Embryonic facial prominence (tissue), 1 donor: ENCODE measurements at regions not wholly inside any gene's neighbourhood (a gene's known extent, or its start where the extent isn't known, plus 50 kb on each side); places are given as distances from the start of the nearest gene placed in this dataset.

ENCODE experiments used
- DNase-seq: peaks from one replicate; pipeline ENCODE4 v3.0.0-alpha.2; 2016; ENCODE audit errors: extremely low spot score

DNA sequence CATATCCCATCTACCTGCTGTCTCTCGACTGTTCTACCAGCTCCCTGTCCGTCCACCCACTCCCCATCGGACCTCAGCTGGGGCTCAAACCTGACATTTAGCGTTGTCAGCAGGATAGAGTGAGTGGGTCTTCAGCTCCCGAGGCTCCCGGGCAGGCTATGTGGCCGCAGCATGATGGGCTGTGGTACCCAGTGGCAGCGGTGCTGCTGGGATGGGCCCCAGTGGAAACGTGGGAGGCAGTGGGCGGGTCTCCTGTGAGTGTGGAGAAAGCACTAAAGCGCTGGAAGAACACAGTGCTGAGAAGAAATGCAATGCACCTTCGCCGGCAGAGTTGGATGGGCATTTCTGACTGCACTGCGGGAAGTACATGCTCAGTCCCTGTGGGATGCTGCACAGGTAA is 204.8 kb upstream of the SYT4 start:
- no peak for DNase-seq

DNA sequence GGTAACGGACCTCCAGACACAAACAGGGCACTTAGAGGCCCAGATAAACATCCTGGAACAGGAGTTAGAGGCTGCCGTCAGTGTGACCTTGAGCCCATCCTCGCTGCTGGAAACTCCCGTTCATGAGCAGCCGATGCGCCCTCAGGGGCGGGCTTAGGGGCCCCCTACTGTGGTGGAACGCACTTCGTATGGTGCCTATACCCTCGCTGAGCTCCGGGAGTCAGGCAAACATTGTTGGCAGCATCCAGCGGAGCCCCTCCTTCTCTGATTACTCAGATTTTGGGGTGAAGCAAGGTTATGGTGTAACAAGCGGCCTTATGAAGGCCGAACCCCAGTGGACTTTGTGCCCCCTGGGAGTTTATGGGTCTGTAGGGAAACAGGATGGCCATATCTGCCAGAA is 205.3 kb upstream of the SYT4 start:
- no peak for DNase-seq

DNA sequence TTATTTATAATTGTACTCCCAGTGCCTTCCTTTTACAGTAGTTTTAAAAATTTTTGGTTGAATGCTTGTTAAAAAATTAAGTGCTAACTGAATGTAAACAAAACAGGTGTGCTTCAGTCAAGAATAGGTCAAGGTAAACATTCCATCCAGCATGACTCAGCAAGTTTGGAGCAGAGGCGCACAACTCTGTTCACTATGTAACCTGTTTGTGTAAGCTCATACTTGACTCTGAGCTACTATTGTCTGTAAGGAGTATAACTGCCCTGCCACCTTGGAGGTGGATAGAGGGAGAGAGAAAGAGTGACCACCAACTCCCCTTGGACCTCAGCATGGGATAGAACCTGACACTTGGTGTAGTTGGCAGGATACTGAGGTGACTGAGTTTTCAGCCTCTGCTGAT is 207.4 kb upstream of the SYT4 start:
- no peak for DNase-seq

DNA sequence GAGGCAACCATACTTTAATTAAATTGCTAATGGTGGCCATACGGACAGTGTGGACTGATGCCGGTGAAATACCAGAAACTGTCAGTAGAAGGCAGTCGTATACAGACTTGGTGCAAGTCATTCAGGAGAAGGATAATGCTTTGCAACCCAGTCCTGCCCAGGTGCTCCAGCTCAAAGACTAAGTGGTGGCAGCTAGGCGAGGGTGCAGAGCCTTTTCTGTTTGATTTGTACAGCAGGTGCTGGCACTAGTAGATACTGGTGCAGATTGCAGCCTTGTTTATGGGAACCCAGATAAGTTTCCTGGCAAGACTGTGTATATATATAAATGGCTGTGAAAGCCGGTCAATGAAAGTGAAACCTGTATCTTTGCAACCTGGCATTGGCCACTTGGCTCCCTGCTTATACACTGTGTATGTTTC is 208.3 kb upstream of the SYT4 start:
- no peak for DNase-seq

DNA sequence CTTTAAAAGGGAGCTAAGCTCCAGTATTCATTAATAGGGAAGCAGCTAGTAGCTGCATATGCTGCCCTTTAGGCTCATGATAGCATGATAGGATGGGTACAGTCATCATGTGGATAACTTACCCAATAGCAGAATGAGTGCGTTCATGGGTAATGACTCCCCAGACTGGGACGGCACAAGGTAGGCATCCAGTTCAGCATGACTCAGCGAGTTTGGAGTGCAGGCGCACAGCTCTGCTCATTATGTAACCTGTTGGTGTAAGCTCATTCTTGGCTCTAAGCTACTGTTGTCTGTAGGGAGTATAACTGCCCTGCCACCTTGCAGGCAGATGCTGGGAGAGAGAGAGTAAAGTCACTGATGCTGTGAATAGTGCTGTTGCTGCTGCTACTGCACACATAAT is 209.2 kb upstream of the SYT4 start:
- no peak for DNase-seq

DNA sequence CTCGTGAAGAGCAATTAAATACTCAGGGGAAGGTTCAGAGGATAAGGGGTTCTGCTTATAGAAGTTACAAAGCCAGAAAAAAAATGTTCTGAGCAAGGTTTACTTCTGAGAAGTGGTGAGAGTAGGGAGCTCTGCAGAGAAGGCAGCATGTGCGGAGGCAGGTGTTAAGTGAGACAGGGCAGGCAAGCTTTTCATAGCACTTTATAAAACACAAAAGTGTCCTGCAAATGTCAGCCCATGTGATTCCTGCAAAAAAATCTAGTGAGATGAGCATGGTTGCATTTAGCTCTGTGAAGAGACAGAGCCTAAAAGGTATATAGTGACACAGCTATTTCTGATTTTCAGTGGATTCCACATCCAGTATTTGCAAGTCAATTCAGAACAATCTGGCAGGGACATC is 223.8 kb upstream of the SYT4 start:
- DNase-seq, result no peak

DNA sequence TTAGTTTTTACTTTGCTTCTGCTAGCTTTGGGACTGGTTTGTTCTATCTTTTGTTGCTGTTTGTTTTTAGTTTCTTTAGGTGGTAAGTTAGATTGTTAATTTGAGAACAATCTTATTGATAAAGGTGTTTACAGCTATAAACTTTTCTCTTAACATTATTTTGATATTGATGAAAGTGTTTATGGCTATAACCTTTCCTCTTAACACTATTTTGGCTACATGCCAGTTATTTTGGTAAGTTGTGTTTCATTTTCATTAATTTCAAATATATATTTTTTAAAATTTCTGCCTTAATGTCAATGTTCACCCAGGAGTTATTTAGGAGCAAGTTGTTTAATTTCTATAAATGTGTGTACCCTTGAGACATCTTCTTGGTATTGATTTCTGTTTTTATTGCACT is 229.6 kb upstream of the SYT4 start:
- no peak for DNase-seq

DNA sequence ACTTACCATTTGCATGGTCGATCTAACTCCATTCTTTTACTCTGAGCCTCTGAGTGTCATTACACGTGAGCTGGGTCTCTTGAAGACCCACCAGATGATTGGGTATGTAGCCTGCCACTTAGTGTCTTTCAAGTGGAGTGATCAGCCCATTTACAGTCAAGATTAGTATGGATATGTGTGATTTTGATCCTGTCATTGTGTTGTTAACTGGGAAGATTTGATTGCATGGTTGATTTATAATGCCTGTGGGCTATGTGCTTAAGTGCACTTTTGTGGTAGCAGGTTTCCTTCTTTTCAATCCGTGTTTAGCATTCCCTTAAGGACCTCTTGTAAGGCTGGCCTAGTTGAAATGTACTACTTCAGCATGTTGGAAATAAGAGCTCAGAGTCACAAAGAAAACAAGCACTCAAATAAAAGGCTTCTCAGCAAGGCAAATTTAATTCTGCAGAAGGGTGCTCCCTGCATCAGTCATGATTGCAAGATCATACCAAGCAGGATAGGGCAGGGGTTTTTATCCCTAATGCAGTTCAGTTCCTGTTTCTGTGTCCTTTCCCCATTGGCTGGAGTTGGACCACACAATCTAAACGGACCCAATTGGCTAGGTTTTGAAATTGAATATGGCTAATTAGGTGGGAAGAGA is 230.7 kb upstream of the SYT4 start:
- DNase-seq, result no peak

DNA sequence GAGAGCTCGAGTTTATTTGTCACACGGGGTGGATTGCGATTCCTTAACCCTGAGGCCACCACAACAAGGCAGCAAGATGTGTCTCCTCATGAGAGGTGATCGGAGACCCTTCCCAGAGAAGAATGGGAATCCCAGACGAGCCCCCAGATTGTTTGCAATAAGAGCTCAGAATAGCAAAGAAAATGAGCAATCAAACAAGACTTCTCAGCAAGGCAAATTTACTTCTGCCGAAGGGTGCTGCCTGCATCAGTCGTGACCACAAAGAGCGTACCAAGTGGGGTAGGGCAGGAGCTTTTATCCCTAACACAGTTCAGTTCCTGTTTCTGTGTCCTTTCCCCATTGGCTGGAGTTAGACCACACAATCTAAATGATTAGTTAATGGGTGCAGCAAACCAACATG is 237.5 kb upstream of the SYT4 start:
- no peak for DNase-seq

DNA sequence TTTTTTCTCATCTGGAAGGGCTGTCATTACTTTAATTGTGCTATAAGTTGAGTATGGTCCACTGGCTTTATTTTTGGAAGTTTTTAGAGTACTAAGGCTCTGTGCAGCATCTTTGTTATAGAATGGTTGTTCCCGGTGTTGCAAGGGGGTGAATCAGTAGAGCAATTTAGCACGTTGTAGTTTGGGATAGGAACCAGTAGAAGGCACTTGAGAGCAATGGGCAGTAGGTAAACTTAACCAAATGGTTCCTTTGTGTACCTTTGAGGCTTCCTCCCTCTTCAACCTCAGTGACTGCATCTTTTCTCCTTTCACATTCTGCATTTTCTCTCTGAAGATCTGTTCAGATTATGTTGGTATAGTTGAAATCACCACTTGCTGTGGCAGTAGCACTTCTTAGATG is 238.2 kb upstream of the SYT4 start:
- no peak for DNase-seq

DNA sequence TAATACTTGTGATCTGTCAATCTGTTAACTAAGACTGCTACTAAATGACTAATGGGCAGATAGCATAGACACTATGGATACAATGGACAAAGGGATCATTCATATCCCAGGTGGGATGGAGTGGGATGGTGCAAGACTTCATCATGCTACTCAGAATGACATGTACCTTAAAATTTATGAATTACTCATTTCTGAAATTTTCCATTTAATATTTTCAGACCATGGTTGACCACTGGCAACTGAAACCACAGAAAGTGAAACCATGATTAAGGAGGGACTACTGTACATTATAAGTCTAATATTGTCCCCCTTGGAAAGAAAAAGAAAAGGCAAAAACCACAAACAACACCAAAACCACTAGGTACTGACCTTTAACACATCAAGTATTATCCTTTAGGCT is 247.0 kb upstream of the SYT4 start:
- no peak for DNase-seq

DNA sequence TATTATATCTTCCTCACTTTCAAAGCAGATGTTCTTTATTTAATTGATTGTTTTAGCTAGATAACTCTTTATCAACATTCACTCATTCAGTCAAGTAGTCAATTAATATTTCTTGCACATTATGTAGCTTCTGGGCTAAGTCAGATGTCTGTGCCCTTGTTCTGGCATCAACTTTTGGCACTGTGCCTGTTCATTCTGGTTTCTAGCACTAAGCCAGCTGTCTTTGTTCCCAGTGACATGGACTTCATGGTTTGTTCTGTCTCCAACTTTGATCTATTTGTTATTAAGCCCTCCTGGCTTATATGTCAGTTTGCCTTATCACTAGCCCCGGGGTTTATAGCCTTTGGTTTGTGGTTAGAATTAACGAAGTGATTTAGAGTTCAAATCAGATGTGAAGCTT is 247.9 kb upstream of the SYT4 start:
- DNase-seq, result no peak

DNA sequence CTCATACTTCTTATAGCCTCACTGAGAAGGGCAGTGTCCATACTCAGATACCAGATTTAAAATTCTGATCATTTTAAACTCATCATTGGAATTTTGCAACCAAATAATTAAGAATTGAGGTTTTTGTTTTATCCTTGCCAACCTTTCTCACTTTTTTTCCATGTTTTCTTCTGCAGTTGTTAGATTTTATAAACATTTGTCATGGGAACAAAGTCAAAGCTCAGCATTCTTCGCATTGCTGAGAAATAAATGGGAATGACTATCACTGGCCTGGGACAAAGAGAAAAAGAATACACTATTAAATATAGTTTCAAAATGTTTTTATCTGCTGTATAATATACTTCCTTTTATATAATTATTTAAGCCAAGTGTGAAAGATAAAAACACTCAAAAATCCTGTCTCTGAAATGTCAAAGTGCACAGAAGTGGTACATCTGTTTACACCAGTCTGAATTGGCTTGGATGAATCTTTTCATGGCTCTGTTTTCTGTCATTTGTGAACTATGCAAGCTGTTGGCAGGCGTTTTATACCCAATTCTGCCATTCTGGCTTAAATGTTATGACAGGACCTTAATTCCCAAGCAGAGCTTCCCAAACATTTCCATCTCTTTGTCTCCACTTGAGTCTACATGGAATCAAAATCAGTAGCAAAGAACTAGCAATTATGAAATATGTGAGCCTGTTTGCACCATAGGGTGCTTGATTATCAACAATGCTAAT is 249.3 kb upstream of the SYT4 start:
- DNase-seq, result no peak

DNA sequence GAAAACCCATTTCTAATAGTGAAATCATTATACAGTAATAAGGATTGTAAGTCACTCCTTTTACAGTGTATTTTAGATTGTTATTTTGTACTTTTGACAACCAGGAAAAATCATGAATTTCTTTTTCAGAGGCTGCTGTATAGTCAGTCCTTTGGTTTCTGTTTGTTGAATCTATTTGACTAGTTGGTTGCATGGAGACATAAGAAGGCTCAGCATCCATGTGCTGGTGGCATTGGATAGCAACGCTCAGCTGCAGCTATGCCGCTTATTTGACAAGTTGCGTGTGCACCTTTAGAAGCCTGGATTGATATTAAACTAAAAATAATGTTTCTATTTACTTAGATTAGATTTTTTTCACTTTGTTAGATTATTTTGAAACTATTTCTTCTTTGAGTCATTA is 254.1 kb upstream of the SYT4 start:
- no peak for DNase-seq

DNA sequence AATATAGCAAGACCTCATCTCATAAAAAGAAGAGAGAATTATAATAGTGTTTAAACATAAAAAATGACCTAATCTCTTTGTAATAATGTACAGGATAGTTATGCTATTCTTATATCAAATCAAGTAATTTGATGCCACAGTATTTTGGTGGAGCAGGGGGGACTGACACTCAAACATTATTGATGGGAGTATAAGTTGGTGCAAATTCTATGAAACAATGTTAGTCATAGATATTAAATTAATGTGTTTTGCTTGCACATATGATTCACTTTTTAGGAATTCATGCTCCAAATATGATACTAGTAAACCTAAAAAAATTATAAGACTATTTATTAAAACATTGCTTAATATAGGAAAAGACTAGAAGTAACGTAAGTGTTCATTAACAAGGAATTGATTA is 256.1 kb upstream of the SYT4 start:
- no peak for DNase-seq

DNA sequence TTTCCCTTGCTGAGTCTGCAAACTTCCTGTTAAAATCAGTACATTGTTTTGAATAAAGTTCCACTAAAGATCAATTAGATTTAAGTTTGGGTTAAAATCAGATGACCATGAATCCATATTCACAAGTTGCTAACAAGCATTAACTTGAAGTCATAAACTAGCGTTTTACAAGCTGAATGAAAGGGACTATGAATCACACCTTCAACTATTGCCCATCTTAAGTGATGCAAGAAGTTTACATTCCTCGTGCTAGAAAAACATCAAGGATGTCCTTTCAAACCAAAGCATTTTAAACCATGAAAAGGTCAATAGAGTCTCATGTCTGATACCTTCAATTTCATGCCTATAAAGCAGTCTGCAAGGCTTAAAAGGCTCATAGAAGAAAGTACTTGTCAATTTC is 257.2 kb upstream of the SYT4 start:
- no peak for DNase-seq

DNA sequence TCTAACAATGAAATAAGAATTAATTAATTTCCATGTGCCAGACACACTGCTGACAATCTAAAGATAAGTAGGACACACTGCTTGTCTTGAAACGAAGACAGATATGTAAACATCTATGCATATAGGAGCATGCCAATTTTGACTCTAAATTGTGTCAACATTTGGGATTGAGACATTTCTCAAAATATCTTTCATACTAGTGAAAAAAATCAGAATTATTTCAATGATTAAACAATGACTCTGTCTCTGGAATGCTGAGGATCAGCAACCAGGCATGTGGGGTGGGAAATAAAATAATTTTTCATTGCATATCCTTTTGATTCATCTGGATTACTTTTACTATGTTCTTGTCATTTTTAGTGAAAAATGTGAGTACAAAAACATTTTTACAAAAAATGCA is 262.6 kb upstream of the SYT4 start:
- DNase-seq, result no peak

DNA sequence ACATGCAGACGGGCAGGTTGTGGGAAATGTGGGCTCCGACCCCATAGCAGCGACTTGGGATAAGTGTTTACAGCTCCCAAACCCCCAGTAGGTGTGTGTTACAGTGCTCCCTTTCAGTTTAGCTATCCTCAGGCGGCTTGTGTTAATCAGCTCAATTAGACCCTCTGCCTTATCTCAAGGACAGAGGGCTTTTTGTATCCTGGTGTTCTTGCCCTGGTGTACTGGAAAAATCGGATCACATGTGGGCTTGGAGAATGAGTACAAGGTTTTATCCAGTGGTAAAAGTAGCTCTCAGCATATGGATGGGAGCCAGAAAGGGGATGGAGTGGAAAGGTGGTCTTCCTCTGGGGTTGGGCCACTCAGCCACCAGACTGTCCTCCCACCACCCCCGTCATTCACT is 264.7 kb upstream of the SYT4 start:
- no peak for DNase-seq

DNA sequence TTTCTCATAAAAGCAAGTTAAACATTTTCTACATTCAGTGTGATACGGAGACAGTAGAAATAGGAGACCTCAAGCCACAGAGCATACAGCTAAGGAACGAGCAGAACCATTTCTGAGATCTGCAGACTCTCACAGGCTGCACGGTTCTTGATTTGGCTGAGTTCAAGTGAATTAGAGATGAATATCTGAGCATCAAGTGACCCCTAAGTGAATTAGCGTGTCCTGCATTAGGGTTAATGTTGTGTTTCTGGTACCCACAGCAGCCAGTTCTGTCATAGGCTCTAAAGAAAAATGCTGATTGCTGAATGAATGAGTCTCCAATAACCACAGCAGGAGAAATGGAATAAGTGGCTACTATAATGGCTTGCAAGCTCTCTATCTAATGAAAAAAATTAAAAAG is 265.9 kb upstream of the SYT4 start:
- DNase-seq, result no peak

DNA sequence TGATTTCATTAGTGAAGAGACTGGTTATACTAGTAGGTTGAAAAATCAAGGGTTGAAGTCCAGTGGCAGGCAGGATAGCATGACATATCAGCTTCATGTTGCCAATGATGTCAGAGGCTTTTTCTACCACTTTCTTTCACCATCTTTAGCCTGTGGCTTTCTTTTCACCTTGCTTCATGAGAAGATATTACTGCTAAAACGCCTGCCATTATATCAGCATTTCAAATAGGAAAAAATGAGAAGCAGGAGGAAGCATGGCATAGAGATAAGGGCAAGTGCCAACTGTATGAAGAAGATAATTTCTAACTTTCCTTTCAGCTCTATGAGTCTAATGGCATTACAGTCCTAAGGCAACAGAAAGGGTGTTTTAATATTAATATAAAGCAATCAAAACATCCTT is 270.2 kb upstream of the SYT4 start:
- DNase-seq, result no peak

DNA sequence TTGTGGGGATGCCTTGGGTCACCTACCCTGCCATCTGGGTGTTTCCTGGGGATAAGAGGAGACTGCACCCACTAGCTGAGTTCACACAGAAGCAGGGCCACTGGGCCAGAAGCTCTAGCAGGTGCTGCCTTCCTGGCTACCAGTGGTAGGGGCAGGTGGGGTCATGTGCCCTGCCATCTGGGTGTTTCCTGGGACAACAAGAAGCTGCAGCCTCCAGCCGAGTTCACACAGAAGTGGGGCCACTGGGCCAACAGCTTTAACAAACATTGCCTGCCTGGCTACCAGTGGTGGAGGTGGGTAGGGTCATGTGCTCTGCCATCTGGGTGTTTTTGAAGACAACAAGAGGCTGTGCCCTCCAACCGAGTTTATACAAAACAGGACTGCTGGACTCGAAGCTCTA is 282.2 kb upstream of the SYT4 start:
- DNase-seq, result no peak

DNA sequence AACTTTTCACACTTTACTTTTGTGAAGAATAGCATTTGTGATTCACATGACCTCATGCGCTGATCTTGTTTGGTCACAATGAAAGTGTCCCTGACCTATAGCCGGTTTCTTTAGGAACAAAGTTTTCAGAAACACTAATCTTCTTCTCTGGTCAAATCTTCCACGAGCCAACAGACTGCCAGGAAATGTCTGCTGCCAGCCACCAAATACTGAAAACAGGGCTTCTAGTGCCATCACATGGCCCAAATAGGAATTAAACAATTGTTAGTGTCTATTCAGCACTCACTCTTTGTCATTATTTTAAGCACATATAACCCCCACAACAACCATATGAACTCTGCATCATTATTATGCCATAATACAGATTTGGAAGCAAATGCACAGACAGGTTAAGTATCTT is 286.5 kb upstream of the SYT4 start:
- DNase-seq, result no peak

DNA sequence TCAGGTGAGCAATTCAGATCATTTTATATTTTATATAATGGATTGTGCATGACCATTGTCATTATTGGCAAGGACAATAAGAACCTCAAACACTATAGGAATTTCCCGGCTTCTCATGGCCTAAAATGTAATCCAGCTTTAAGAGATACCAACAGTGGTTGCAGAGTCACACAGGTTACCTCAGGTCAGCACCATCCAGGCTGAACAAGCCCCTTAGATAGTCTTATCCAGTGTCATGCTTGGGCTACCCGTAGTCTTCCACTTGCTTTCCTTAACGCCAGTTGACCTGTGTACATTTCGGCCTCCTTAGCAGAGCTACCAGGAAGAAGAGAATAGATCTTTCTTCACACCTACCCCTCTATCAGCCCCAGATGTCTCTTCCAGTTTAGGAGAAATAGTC is 293.3 kb upstream of the SYT4 start:
- DNase-seq, result no peak

DNA sequence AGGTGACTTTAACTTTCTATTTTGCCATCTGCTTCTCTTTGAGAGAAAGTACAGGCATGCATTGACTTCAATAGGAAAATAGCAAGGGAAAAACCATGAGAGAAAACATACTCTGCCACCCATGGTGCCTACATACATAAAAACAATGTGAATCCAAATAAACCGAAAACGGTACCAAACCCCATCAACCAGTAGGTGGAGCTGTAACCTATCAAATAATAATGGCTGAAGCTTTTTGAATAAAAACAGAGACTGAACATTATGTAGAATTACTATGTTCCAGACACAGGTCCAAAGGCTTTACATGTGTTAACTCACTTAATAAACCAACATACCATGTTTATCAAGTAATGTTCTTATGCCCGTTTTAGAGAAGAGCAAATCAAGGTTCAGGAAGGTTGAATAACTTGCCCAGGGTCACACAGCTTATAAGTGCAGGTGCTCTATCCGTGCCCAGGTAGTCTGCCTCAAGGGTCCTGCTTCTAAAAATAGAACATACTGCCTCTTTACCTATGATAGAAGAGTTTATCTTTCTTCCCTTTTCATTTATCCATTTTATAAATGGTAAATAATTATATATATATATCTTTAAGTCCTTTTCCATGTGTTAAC is 293.9 kb upstream of the SYT4 start:
- DNase-seq, result peak; percentile 51
